IMR-90 (cell line): ENCODE measurements at regions not wholly inside any gene's neighbourhood (a gene's known extent, or its start where the extent isn't known, plus 50 kb on each side); places are given as distances from the start of the nearest gene placed in this dataset.

Experiments
- ATAC-seq: fragments of 200-7000 bp; cut with Tn5 transposase; 2 replicates; pipeline ENCODE4 v1.9.1; 2020; ENCODE audit warnings: low read depth, mild to moderate bottlenecking, moderate library complexity
- BruUV-seq: library from RNA; stranded (reverse); fragments of 400-500 nt; replicated peaks from 2 replicates; lab custom pipeline; 2021; lab: Mats Ljungman, UMichigan
- CTCF ChIA-PET: fragments of 300-600 bp; formaldehyde crosslinking; extraction: SDS; loops from one replicate; lab custom pipeline; 2021; ENCODE audit warnings: antibody characterized with exemption; lab: Yijun Ruan, JAX
- POLR2A ChIA-PET: fragments of 300-600 bp; sonication (Branson Sonifier 250); formaldehyde crosslinking; loops from one replicate; lab custom pipeline; 2022; ENCODE audit warnings: antibody characterized with exemption; ENCODE audit not compliant: unreplicated experiment; lab: Charles Lee
- DNase-seq: peaks from one replicate; pipeline ENCODE4 v3.0.0; 2013
- H2AFZ ChIP-seq: replicated peaks from 2 replicates; pipeline ENCODE3; 2013; ENCODE audit warnings: low read length, mild to moderate bottlenecking; ENCODE audit not compliant: poor library complexity
- H2AK5ac ChIP-seq: 2 replicates; pipeline ENCODE4 v1.6.1; 2013; ENCODE audit warnings: low read depth, low read length, inconsistent platforms
- H2AK9ac ChIP-seq: replicated peaks from 2 replicates; pipeline ENCODE3; 2013; ENCODE audit warnings: mild to moderate bottlenecking, low read depth, low read length, moderate library complexity; ENCODE audit not compliant: poor library complexity
- H2BK120ac ChIP-seq: 2 replicates; pipeline ENCODE4 v1.6.1; 2013; ENCODE audit warnings: low read depth, low read length, inconsistent platforms
- H2BK15ac ChIP-seq: 3 replicates; pipeline ENCODE4 v1.6.1; 2013; ENCODE audit warnings: low read depth, low read length, inconsistent platforms
- H2BK20ac ChIP-seq: 2 replicates; pipeline ENCODE4 v1.6.1; 2013; ENCODE audit warnings: low read depth, mild to moderate bottlenecking, inconsistent platforms, low read length, moderate library complexity
- H2BK5ac ChIP-seq: 2 replicates; pipeline ENCODE4 v1.6.1; 2013; ENCODE audit warnings: mild to moderate bottlenecking, low read depth, low read length, inconsistent platforms; ENCODE audit not compliant: poor library complexity, severe bottlenecking
- H3K14ac ChIP-seq: replicated peaks from 2 replicates; pipeline ENCODE4 v1.6.1; 2013; ENCODE audit warnings: low read depth, low read length, inconsistent platforms
- H3K18ac ChIP-seq: 2 replicates; pipeline ENCODE4 v1.6.1; 2013; ENCODE audit warnings: low read depth, low read length, control low read depth
- H3K23ac ChIP-seq: 2 replicates; pipeline ENCODE4 v1.6.1; 2013; ENCODE audit warnings: low read depth, low read length, inconsistent platforms
- H3K27ac ChIP-seq: 2 replicates; pipeline ENCODE4 v1.5.1; 2013; ENCODE audit warnings: mild to moderate bottlenecking, control low read depth, low read length; ENCODE audit not compliant: insufficient read depth
- H3K27me3 ChIP-seq: 2 replicates; pipeline ENCODE4 v1.6.1; 2013; ENCODE audit warnings: low read length; ENCODE audit not compliant: control insufficient read depth, insufficient read depth
- H3K36me3 ChIP-seq: 2 replicates; pipeline ENCODE4 v1.6.1; 2013; ENCODE audit warnings: low read length, mixed read lengths; ENCODE audit not compliant: control insufficient read depth, insufficient read depth
- H3K4ac ChIP-seq: 2 replicates; pipeline ENCODE4 v1.6.1; 2013; ENCODE audit warnings: low read depth, low read length, inconsistent platforms
- H3K4me1 ChIP-seq: 2 replicates; pipeline ENCODE4 v1.6.1; 2013; ENCODE audit warnings: low read length, mixed read lengths; ENCODE audit not compliant: control insufficient read depth, insufficient read depth
- H3K4me2 ChIP-seq: 2 replicates; pipeline ENCODE4 v1.6.1; 2013; ENCODE audit warnings: low read depth, mild to moderate bottlenecking, control low read depth, low read length, moderate library complexity
- H3K4me3 ChIP-seq: 2 replicates; pipeline ENCODE4 v1.5.1; 2013; ENCODE audit warnings: low read depth, mild to moderate bottlenecking, control low read depth, low read length, moderate library complexity; ENCODE audit not compliant: insufficient read depth
- H3K56ac ChIP-seq: 2 replicates; pipeline ENCODE4 v1.6.1; 2013; ENCODE audit warnings: low read length, inconsistent platforms; ENCODE audit not compliant: insufficient read depth; ENCODE audit errors: extremely low read depth
- H3K79me1 ChIP-seq, 2 experiments: 2 replicates each; pipeline ENCODE4 v1.6.1; 2013; ENCODE audit warnings: low read length in 2 of 2, inconsistent platforms in 1 of 2, low read depth in 1 of 2
- H3K9ac ChIP-seq: 2 replicates; pipeline ENCODE4 v1.6.1; 2013; ENCODE audit warnings: low read depth, low read length, control low read depth
- H3K9me1 ChIP-seq: 2 replicates; pipeline ENCODE4 v1.6.1; 2013; ENCODE audit warnings: low read length, inconsistent platforms; ENCODE audit not compliant: insufficient read depth
- H3K9me3 ChIP-seq: 2 replicates; pipeline ENCODE4 v1.6.1; 2013; ENCODE audit warnings: low read length; ENCODE audit not compliant: control insufficient read depth, insufficient read depth
- H4K20me1 ChIP-seq: 2 replicates; pipeline ENCODE4 v1.6.1; 2013; ENCODE audit warnings: low read length, inconsistent platforms; ENCODE audit not compliant: insufficient read depth
- H4K5ac ChIP-seq: 2 replicates; pipeline ENCODE4 v1.6.1; 2013; ENCODE audit warnings: mild to moderate bottlenecking, low read depth, low read length, control low read depth
- H4K8ac ChIP-seq, 2 experiments: 2 replicates each; pipeline ENCODE4 v1.6.1; 2013; ENCODE audit warnings: low read depth in 2 of 2, low read length in 2 of 2, control low read depth in 1 of 2, inconsistent platforms in 1 of 2
- H4K91ac ChIP-seq: 2 replicates; pipeline ENCODE4 v1.6.1; 2013; ENCODE audit warnings: low read depth, low read length, inconsistent platforms; ENCODE audit not compliant: insufficient read depth
- BHLHE40 ChIP-seq: fragments of 150-350 bp; IDR thresholded peaks from 2 replicates; pipeline ENCODE4 v1.6.1; 2016; ENCODE audit warnings: mild to moderate bottlenecking, low read depth, low read length
- CEBPB ChIP-seq: IDR thresholded peaks from 2 replicates; pipeline ENCODE4 v1.6.1; 2012; ENCODE audit warnings: low read depth, low read length, improper control_type of control experiment
- CHD1 ChIP-seq: IDR thresholded peaks from 2 replicates; pipeline ENCODE4 v1.6.1; 2012; ENCODE audit warnings: low read depth, low read length, improper control_type of control experiment
- CTCF ChIP-seq: conservative IDR thresholded peaks from 2 replicates; pipeline ENCODE4 v1.5.1; 2012; ENCODE audit warnings: mild to moderate bottlenecking, low read depth, low read length, improper control_type of control experiment
- FOS ChIP-seq: fragments of 150-350 bp; IDR thresholded peaks from 2 replicates; pipeline ENCODE4 v1.6.1; 2016; ENCODE audit warnings: low read depth, low read length
- MAFK ChIP-seq: IDR thresholded peaks from 2 replicates; pipeline ENCODE4 v1.6.1; 2012; ENCODE audit warnings: low read depth, low read length, improper control_type of control experiment
- MAZ ChIP-seq: IDR thresholded peaks from 2 replicates; pipeline ENCODE4 v1.6.1; 2012; ENCODE audit warnings: low read depth, mild to moderate bottlenecking, low read length, improper control_type of control experiment, moderate library complexity, borderline replicate concordance
- MXI1 ChIP-seq: IDR thresholded peaks from 2 replicates; pipeline ENCODE4 v1.6.1; 2012; ENCODE audit warnings: low read depth, mild to moderate bottlenecking, low read length, moderate library complexity, borderline replicate concordance
- NFE2L2 ChIP-seq: fragments of 150-350 bp; IDR thresholded peaks from 2 replicates; pipeline ENCODE4 v1.6.1; 2016; ENCODE audit warnings: low read depth, mild to moderate bottlenecking, low read length
- POLR2A ChIP-seq: IDR thresholded peaks from 2 replicates; pipeline ENCODE4 v1.6.1; 2012; ENCODE audit warnings: mild to moderate bottlenecking, low read depth, low read length
- RAD21 ChIP-seq: IDR thresholded peaks from 2 replicates; pipeline ENCODE4 v1.6.1; 2012; ENCODE audit warnings: low read length, improper control_type of control experiment
- RCOR1 ChIP-seq: IDR thresholded peaks from 2 replicates; pipeline ENCODE4 v1.6.1; 2012; ENCODE audit warnings: mild to moderate bottlenecking, low read length, improper control_type of control experiment; ENCODE audit not compliant: insufficient replicate concordance
- RFX5 ChIP-seq: IDR thresholded peaks from 2 replicates; pipeline ENCODE4 v1.8.0; 2012; ENCODE audit warnings: low read depth, mild to moderate bottlenecking, low read length, moderate library complexity
- SMC3 ChIP-seq: fragments of 150-350 bp; IDR thresholded peaks from 2 replicates; pipeline ENCODE4 v1.6.1; 2016; ENCODE audit warnings: low read depth, mild to moderate bottlenecking, antibody characterized with exemption, low read length, moderate library complexity
- dilution Hi-C: fragments of 300-500 bp; cut with HindIII; formaldehyde crosslinking; loops from one replicate; pipeline ENCODE4 v1.14.3; 2018; ENCODE audit warnings: low sequenced_read_pairs; ENCODE audit not compliant: unreplicated experiment
- in situ Hi-C: fragments of 300-500 bp; cut with MboI; formaldehyde crosslinking; loops from 3 replicates; pipeline ENCODE4 v1.14.3; 2019; ENCODE audit warnings: low sequenced_read_pairs, inconsistent platforms, mixed read lengths
- intact Hi-C: fragments of 100-400 bp; cut with micrococcal nuclease; formaldehyde crosslinking; loops from 2 replicates; pipeline ENCODE4 v1.10.0; 2022
- TF ChIP-seq, protein P1 (sequence below): fragments of 150-350 bp; IDR thresholded peaks from 2 replicates; pipeline ENCODE4 v1.6.1; 2017; ENCODE audit warnings: mild to moderate bottlenecking, antibody characterized with exemption, low read length, low read depth
- TF ChIP-seq, protein P2 (sequence below): fragments of 150-350 bp; IDR thresholded peaks from 2 replicates; pipeline ENCODE4 v1.6.1; 2016; ENCODE audit warnings: low read depth, mild to moderate bottlenecking, low read length, moderate library complexity, borderline replicate concordance

DNA sequence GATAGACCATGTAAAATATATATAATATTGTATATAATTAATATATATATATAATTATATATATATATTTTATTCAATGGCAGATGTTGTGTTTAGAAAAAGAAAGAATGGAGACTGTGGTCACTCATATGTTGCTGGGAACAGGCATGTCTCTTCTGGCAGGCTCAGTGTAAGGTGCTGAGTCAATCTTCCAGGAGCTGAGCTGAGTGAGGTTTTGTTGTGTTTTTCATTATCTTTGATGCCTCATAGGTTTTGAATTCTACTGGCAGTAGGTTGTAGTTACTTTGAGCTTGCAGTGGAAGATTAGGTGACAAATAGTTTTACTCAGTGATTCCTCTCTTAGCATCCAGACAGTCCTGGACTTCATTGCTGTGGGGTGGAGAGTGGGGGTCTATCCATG is 561.3 kb downstream of the IRX1 start:
- Histone ChIP-seq H3K27ac (no peak overlapping the region), H3K18ac (no peak overlapping the region), H2AK9ac (no peak overlapping the region), H4K91ac (no peak overlapping the region), H2BK20ac (no peak overlapping the region), H2AK5ac (no peak overlapping the region), H3K14ac (no peak overlapping the region), H3K4ac (no peak overlapping the region), H3K9ac (no peak overlapping the region), H4K8ac (no peak overlapping the region), H4K20me1 (no peaks in the 10 kb centered on the region), H2BK5ac (no peak overlapping the region), H3K56ac (no peak overlapping the region), H3K27me3 (no peaks in the 10 kb centered on the region), H3K4me3 (no peak overlapping the region), H2AFZ (no peak overlapping the region), H3K4me1 (no peaks in the 10 kb centered on the region), H3K23ac (no peak overlapping the region), H3K36me3 (no peaks in the 10 kb centered on the region), H3K9me3 (peaks cover 17% of the 10 kb centered on the region), H3K79me1 (no peaks in the 10 kb centered on the region), H2BK120ac (no peak overlapping the region), H4K5ac (no peak overlapping the region), H2BK15ac (no peak overlapping the region), H3K4me2 (no peak overlapping the region), H3K9me1 (no peaks in the 10 kb centered on the region)
- ATAC-seq, result no peak
- dilution Hi-C loops (no loop called here), in situ Hi-C loops (no loop called here), intact Hi-C loops (no loop called here)
- TF ChIP-seq, protein P1, sequence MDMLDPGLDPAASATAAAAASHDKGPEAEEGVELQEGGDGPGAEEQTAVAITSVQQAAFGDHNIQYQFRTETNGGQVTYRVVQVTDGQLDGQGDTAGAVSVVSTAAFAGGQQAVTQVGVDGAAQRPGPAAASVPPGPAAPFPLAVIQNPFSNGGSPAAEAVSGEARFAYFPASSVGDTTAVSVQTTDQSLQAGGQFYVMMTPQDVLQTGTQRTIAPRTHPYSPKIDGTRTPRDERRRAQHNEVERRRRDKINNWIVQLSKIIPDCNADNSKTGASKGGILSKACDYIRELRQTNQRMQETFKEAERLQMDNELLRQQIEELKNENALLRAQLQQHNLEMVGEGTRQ, result no peak
- TF ChIP-seq CTCF (no peak), MAZ (no peak), NFE2L2 (no peak), BHLHE40 (no peak), RFX5 (no peak), RAD21 (no peak), RCOR1 (no peak), SMC3 (no peak), CEBPB (no peak), MAFK (no peak), FOS (no peak), MXI1 (no peak), POLR2A (no peak), CHD1 (no peak)
- TF ChIP-seq, protein P2, sequence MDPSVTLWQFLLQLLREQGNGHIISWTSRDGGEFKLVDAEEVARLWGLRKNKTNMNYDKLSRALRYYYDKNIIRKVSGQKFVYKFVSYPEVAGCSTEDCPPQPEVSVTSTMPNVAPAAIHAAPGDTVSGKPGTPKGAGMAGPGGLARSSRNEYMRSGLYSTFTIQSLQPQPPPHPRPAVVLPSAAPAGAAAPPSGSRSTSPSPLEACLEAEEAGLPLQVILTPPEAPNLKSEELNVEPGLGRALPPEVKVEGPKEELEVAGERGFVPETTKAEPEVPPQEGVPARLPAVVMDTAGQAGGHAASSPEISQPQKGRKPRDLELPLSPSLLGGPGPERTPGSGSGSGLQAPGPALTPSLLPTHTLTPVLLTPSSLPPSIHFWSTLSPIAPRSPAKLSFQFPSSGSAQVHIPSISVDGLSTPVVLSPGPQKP, result no peak
- POLR2A ChIA-PET, result no interaction called here
- CTCF ChIA-PET, result no interaction called here
- no TSS peak for BruUV-seq
- DNase-seq, result no peak
